ENCODE measurements at regions not wholly inside any gene's neighbourhood (a gene's known extent, or its start where the extent isn't known, plus 50 kb on each side); places are given as distances from the start of the nearest gene placed in this dataset.

- DNase-seq: no peak
Measured at GRCh38 chr2:104412384-104412783, 441.5 kb upstream of the POU3F3 start.

- DNase-seq: no peak
Measured at GRCh38 chr2:104413890-104414289, 440.0 kb upstream of the POU3F3 start.

GRCh38 chr2:104415284-104415683 is 438.6 kb upstream of the POU3F3 start:
- DNase-seq: no peak

DNA sequence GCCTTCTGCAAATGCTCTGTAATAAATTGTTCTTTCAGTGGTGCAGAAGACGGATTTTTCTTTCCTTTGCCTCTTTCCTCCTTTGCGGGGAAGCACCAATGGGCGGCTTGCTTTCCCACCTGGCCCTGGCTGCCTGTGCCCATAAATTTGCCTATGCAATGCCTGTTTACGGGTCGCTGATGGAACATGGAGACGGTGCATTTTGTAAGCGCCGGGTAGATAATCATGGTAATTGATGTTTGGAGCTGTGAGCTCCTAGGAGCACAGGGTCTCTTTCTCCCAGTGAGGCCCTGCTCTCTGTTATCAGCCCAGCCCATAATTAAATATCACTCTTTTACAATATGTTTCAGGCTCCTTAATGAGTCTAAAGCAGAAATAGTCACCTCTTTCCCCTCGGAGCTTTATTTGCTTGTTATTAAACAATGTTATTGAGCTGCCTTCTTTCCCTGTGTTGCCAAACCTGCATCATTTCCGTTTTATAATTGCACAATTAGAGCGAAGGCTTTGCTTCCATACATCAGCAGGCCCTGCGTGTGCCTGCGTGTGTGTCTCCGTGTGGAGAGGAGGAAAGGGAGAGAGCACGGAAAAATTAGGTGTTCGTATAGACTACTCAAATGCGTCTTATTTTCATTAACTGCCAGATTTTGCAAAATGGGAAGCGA is 437.4 kb upstream of the POU3F3 start:
- DNase-seq: no peak

- DNase-seq: no peak
Measured at GRCh38 chr2:104420420-104420819, 433.5 kb upstream of the POU3F3 start.

DNA sequence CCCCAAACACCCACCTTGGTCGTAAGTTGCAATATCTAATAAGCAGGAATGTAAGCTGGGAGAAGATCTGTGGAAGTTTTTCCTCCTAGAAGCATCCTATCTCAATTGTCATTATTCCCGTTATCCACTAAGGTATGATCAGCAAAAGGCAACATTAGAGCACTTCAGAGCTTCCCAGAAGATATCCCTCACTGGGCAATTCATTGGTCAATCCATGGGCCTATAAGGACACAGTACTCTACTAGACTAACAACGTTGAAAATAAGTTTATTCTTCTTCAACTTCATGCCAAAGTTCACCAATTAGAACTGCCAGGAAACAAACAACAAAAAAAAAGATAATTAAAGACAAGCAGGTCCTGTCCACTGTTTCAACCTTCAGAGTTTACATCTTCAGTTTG is 433.0 kb upstream of the POU3F3 start:
- DNase-seq: no peak

- DNase-seq: no peak
Measured at GRCh38 chr2:104425850-104426595, 427.9 kb upstream of the POU3F3 start.

- DNase-seq: no peak
Measured at GRCh38 chr2:104428155-104428554, 425.8 kb upstream of the POU3F3 start.

- DNase-seq: no peak
Measured at GRCh38 chr2:104429639-104430358, 424.1 kb upstream of the POU3F3 start.

- no peak for DNase-seq
Measured at GRCh38 chr2:104430359-104430740, 423.6 kb upstream of the POU3F3 start.

GRCh38 chr2:104430852-104431251 is 423.1 kb upstream of the POU3F3 start:
- no peak for DNase-seq

- DNase-seq: no peak
Measured at GRCh38 chr2:104431701-104432121, 422.2 kb upstream of the POU3F3 start.

DNA sequence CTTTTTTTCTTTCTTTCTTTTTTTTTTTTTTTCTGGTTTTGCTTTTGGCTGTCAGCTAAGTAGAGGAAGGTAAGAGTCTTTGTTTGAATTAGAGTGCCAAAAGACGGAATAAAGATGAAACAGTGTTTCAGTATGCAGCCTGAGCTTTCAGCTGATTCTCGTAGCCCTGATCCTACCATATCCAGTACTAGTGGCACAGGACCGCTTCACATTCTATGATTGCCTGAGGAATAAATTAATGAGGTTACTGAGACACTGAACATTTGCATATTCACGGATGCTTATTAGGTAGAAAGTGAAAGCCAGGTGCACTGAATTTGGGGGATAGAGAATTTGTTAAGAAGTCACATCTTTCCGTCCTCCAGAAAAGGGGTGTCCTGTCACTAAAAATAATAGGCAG is 421.5 kb upstream of the POU3F3 start:
- DNase-seq: no peak

DNA sequence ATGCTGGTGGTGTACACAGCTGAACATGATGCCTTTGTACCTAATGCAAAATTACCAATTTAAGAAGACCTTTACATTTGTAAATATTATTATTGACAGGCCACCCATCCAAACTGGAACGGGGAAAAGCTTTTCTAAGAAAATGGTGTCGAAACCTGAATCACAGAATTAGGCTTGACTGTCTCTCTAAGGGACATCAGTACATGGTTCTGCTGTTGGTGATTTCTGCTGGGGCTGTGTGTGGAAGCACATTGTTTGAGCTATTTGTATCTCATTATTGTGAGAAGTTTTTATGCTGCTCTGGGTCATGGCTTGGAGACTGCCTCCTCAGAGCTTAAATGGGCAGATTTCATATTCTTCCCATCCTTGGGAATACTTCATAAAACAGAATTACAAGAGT is 420.9 kb upstream of the POU3F3 start:
- no peak for DNase-seq

GRCh38 chr2:104433657-104434056 is 420.3 kb upstream of the POU3F3 start:
- no peak for DNase-seq

DNA sequence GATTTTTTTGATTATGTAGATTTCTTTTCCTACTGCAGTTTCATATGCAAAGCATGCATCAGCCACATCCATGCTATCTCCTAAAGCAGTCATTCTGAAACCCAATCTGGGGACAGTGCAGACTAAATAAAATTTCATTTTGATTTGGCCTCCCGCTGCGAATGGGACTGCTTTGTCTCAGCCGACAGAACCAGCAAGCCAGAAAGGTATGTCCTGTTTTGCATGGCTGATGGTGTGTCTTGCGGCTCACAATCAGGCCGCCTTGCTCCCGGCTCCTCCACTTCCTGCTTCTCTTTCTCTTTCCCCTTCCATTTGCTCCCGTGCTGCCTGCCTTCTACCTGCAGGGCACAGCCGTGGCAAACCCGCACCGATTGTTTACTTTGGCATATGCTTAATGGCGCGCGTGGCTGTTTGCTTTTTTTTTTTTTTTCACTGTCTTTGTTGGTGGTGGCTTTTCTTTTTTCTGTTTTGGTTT is 419.6 kb upstream of the POU3F3 start:
- DNase-seq: no peak

DNA sequence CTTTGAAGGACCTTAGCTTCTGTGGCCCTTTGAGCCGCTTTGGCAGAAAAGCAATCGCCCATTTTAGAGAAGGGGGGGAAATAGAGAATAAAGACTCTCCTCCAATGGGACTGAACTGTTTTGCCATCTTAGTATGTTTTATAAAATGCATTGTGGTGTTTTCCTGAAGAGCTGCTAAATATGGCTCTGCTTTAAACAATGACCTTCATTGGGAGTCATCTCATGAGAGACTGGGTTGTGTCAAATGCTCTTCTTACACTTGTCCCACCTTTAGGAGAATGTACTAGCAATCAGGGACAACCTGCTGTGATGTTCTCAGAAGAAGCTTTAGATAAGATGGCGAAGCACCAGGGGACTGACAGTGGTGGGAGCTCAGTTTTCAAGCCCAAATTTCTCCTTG is 418.9 kb upstream of the POU3F3 start:
- DNase-seq: no peak

DNA sequence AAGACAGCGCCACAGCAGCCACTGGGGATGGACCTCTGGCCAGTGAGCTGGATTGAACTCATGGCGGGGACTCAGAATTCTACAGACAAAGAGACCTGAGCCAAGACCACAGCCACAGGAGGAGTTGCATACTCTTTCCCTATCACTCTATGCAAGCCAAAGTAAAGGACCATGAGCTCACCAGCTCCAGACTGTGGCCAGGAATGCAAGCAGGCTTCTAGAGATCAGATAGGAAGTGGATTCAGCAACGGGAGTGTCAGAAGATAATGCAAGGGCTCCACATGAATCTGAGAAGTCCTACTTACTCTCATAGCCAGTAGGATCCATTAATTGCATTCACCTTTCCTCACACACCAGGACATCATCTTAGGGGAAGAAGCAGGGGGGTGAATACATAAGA is 415.4 kb upstream of the POU3F3 start:
- no peak for DNase-seq

DNA sequence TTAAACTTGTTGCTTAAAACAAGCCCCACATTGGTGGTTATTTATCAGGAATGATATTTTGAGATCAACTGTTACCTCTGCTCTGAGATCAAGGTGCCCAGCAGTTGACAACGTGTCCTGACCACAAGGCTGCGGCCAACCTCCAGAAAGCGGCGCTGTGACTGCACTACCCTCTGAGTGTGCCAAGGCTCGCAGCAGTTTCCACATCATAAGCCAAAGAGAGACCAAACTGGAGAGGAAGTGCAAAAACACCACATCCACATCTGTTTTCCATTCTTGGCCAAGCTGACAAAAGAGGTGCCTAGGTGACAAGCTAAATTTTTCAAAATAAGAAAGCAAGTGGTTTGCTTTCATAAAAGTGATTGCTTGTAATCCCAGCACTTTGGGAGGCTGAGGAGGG is 410.8 kb upstream of the POU3F3 start:
- no peak for DNase-seq

DNA sequence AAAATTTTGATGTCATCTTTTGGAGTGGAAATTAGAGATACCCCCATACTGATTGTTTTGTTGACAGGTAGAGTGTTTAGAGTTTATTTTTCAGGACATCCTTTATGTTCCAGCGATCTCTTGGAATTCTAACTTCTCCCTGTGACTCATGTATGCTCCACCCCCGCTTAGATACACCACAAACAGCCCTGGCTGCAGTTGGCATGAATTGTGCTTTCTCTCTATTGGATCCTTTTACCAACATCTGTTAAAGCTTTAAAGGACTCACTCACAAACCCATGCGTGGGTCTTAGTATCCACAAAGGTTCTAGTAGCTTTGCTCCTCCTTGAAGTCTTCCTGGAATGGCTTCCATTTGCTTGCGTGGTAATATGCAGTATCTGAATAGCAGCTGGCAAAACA is 409.5 kb upstream of the POU3F3 start:
- DNase-seq: no peak

- DNase-seq: no peak
Measured at GRCh38 chr2:104444889-104445288, 409.0 kb upstream of the POU3F3 start.

- DNase-seq: no peak
Measured at GRCh38 chr2:104447831-104448434, 406.0 kb upstream of the POU3F3 start.
